Fibroblast of mammary gland (primary cell): ENCODE measurements at regions not wholly inside any gene's neighbourhood (a gene's known extent, or its start where the extent isn't known, plus 50 kb on each side); places are given as distances from the start of the nearest gene placed in this dataset.
"Not testable (repeated sequence)": the region's sequence is repeated elsewhere in the genome, so short reads cannot be mapped to it uniquely, and the experiment has no call there.

Source experiments
- DNase-seq: peaks from one replicate; pipeline ENCODE4 v3.0.0-alpha.2; 2010; ENCODE audit warnings: low read depth
- H3K4me3 ChIP-seq: 2 replicates; pipeline ENCODE4 v1.5.1; 2011; ENCODE audit warnings: low read depth, mild to moderate bottlenecking, low read length, moderate library complexity; ENCODE audit not compliant: control insufficient read depth
- TF ChIP-seq, protein P1 (sequence below): conservative IDR thresholded peaks from 2 replicates; pipeline ENCODE4 v1.5.1; 2011; ENCODE audit warnings: low read depth, low read length, inconsistent platforms; ENCODE audit not compliant: control insufficient read depth, insufficient read depth

DNA sequence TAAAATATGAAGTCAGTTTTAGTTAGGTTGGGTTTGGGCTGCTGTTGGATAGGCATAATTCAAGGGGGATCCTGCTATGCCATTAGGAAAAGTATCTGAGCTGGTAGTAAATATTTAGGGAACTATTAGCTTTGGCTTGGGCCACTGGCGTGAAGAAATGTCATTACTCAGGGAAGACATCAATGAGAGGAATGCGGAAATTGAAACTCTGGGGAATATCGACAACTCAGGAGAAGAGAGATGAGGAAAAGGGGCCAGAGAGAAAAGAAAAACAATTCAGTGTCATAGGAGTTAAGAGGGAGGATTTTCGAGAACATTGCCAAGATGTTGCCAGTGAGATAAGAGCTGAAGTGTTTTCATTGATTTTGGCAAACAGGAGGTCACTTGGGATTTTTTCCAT, 149.7 kb upstream of the PARD3B start:
- no peak overlapping the region for H3K4me3 ChIP-seq

DNA sequence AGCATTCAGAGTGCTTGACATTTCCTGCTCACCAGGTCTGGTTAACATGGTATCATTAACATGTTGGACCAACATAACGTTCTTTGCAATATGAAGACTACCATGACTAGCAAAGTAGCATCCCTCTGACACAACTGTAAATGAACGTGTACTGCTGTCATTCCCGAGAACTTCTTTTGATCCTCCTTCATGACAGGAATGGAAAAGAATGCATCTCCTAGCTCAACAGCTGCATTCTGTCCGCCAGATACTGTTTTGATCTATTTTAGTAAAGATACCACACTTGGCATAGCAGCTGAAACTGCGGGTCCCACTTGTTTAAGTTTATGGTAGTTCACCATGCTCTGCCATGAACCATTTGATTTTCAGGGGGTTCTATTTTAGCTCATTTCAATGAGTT, 144.2 kb upstream of the PARD3B start:
- H3K4me3 ChIP-seq = no peak overlapping the region
- DNase-seq = no peak
- TF ChIP-seq, protein P1, sequence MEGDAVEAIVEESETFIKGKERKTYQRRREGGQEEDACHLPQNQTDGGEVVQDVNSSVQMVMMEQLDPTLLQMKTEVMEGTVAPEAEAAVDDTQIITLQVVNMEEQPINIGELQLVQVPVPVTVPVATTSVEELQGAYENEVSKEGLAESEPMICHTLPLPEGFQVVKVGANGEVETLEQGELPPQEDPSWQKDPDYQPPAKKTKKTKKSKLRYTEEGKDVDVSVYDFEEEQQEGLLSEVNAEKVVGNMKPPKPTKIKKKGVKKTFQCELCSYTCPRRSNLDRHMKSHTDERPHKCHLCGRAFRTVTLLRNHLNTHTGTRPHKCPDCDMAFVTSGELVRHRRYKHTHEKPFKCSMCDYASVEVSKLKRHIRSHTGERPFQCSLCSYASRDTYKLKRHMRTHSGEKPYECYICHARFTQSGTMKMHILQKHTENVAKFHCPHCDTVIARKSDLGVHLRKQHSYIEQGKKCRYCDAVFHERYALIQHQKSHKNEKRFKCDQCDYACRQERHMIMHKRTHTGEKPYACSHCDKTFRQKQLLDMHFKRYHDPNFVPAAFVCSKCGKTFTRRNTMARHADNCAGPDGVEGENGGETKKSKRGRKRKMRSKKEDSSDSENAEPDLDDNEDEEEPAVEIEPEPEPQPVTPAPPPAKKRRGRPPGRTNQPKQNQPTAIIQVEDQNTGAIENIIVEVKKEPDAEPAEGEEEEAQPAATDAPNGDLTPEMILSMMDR = no peak

More for the DNA sequence above, 149.7 kb upstream of the PARD3B start:
- TF ChIP-seq, protein P1 = no peak
- no peak for DNase-seq

DNA sequence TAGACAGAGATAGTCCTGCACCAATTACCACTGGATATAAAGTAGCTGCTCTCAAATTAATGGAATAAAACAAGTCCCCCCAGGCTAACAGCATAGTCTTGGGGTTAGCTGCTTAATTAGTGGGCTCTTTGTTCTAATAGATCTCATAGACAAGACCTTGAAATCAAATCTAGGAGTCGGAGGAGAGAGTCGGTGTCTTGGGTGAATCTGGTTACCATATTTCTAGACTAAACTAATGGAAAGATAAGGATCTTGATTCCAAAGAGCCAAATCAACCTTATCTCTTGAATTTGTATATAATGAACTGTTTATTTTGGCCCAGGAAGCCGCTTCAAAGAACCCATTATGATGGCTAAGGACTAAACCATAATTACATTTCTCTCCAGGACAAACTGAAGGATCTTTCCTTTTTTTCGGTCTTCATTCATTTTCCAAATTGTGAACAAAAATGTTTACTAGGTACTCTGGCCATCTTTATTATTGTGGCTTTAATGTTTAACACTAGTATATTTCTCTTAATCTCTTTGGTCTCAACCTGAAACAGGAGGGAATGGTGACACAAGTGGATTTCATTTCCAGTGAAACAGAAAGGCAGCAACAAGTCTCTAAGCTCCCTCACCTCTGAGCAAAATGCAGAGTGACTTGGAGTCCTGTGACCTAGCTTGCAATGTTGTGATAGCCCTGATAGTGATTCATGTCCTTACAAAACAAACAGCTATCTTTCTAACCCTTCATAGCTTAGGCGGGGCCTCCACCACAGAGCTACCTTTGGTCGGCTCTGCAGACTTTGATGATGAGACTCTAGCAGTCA, 137.9 kb upstream of the PARD3B start:
- TF ChIP-seq, protein P1 = no peak
- DNase-seq = no peak
- no peak overlapping the region for H3K4me3 ChIP-seq

DNA sequence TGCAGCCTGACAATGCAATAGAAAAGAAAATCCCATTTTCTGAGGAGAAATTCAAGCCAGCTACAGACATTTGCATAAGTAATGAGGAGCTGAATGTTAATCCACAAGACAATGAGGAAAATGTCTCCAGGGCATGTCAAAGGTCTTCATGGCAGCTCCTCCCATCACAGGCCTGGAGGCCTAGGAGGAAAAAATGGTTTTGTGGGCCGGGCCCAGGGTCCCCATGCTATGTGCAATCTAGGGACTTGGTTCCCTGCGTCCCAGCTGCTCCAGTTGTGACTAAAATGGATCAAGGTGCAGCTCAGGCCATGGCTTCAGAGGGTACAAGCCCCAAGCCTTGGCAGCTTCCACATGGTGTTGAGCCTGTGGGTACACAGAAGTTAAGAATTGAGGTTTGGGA, 132.5 kb upstream of the PARD3B start:
- not testable (repeated sequence) for DNase-seq, H3K4me3 ChIP-seq

DNA sequence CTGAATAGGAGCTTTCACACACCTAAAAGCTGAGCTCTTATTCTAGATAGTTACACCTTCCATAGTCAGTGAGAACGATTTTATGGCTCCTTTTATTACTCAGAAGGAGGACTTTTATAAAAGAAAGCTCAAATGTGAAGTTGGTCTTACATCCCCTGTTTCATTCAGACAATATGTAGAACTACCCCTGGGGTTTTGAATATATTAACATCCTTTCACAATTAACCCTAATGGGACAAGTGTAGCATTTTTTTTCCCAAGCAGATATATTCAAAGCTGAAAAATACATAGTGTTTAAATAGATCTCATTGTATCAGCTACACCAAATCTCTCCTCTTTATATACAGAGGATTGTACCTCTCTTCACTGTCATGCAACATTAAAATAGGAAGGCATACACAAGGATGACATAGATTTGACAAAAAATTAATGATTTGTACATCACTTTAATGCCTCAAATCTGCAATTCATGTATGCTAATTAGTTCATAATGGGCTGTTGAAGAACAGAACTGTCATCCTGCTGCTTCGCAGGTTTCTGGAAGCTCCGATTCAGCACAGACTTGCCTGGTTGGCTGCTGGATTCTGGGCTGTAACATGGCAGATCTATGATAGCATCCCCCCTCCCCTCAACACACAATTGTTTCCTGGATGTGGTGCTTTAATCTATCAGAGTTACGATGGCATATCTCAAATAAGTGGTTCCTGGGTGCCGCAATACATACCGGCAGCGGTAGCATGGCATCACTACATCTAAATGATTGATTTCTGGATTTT, 129.7 kb upstream of the PARD3B start:
- DNase-seq = no peak
- H3K4me3 ChIP-seq = no peak overlapping the region
- TF ChIP-seq, protein P1 = no peak

DNA sequence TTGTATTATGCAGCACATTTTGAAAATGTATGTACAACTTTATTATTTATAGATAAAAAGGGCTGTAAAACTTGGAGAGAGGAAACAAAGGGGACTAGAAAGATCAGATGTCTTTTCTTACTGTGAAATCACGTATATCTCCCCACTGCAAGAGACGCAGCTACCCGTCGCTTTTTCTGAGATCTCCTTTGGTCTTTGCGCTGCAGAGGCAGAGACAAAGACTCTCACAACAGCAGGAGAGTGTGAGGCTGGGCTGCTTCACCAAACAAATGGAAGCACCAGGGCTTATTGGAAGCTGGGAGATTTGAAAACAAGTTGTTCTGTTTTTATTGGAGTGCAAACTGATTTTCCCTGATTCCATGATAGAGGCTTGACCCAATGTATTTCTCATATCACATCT, 129.0 kb upstream of the PARD3B start:
- H3K4me3 ChIP-seq = no peak overlapping the region
- TF ChIP-seq, protein P1 = no peak
- no peak for DNase-seq

DNA sequence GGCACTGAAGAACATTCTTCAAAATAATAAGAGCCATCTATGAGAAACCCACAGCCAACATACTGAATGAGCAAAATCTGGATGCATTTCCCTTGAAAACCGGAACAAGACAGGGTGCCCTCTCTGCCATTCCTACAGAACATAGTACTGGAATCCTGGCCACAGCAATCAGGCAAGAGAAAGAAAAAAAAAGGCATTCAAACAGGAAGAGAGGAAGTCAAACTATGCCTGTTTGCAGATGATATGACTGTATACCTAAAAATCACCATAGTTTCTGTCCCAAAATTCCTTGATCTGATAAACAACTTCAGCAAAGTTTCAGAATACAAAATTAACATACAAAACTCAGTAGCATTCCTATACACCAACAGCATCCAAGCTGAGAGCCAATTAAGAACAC, 119.5 kb upstream of the PARD3B start:
- TF ChIP-seq, protein P1 = no peak
- DNase-seq = no peak
- no peak overlapping the region for H3K4me3 ChIP-seq
